GM23248 (cell line): ENCODE measurements at regions not wholly inside any gene's neighbourhood (a gene's known extent, or its start where the extent isn't known, plus 50 kb on each side); places are given as distances from the start of the nearest gene placed in this dataset.

Source experiments
- DNase-seq: peaks from one replicate; pipeline ENCODE4 v3.0.0-alpha.2; 2015
- H2AFZ ChIP-seq: fragments of 200-600 bp; sonication (generic); 2 replicates; pipeline ENCODE4 v1.6.1; 2016; ENCODE audit warnings: antibody characterized with exemption
- H3F3A ChIP-seq: fragments of 200-600 bp; sonication (generic); 2 replicates; pipeline ENCODE4 v1.6.1; 2016; ENCODE audit warnings: mild to moderate bottlenecking, antibody characterized with exemption, mixed run types; ENCODE audit not compliant: insufficient read depth
- H3K27ac ChIP-seq: fragments of 200-600 bp; sonication (generic); 2 replicates; pipeline ENCODE4 v1.5.1; 2016; ENCODE audit warnings: mild to moderate bottlenecking
- H3K27me3 ChIP-seq: fragments of 200-600 bp; sonication (generic); replicated peaks from 2 replicates; pipeline ENCODE4 v1.6.1; 2016; ENCODE audit warnings: mild to moderate bottlenecking; ENCODE audit not compliant: insufficient read depth
- H3K36me3 ChIP-seq: fragments of 200-600 bp; sonication (generic); 2 replicates; pipeline ENCODE4 v1.6.1; 2016; ENCODE audit warnings: low read depth, mild to moderate bottlenecking
- H3K4me1 ChIP-seq: fragments of 200-600 bp; sonication (generic); 2 replicates; pipeline ENCODE4 v1.6.1; 2016; ENCODE audit warnings: mild to moderate bottlenecking; ENCODE audit not compliant: insufficient read depth
- H3K4me2 ChIP-seq: fragments of 200-600 bp; sonication (generic); one replicate; pipeline ENCODE4 v1.6.1; 2016; ENCODE audit warnings: mild to moderate bottlenecking; ENCODE audit not compliant: unreplicated experiment
- H3K4me3 ChIP-seq: fragments of 200-600 bp; sonication (generic); 2 replicates; pipeline ENCODE4 v1.5.1; 2016; ENCODE audit warnings: mild to moderate bottlenecking
- H3K79me2 ChIP-seq: fragments of 200-600 bp; sonication (generic); 2 replicates; pipeline ENCODE4 v1.6.1; 2016; ENCODE audit warnings: mild to moderate bottlenecking; ENCODE audit not compliant: insufficient read depth
- H3K9ac ChIP-seq: fragments of 200-600 bp; sonication (generic); 2 replicates; pipeline ENCODE4 v1.6.1; 2016; ENCODE audit warnings: mild to moderate bottlenecking
- H3K9me2 ChIP-seq: fragments of 200-600 bp; sonication (generic); 2 replicates; pipeline ENCODE4 v1.6.1; 2016; ENCODE audit warnings: mixed run types, mild to moderate bottlenecking, moderate library complexity; ENCODE audit not compliant: insufficient read depth
- H3K9me3 ChIP-seq: fragments of 200-600 bp; sonication (generic); one replicate; pipeline ENCODE4 v1.6.1; 2017; ENCODE audit warnings: low read depth
- H4K20me1 ChIP-seq: fragments of 200-600 bp; sonication (generic); 2 replicates; pipeline ENCODE4 v1.6.0; 2016; ENCODE audit not compliant: insufficient read depth
- EZH2 ChIP-seq: fragments of 200-600 bp; sonication (generic); IDR thresholded peaks from 2 replicates; pipeline ENCODE4 v1.6.1; 2018; ENCODE audit warnings: antibody characterized with exemption, mild to moderate bottlenecking; ENCODE audit not compliant: insufficient read depth, poor library complexity, severe bottlenecking
- EZH2phosphoT487 ChIP-seq: fragments of 200-600 bp; sonication (generic); IDR thresholded peaks from 2 replicates; pipeline ENCODE4 v1.6.1; 2018; ENCODE audit warnings: antibody characterized with exemption, moderate library complexity, mild to moderate bottlenecking, low read depth; ENCODE audit not compliant: insufficient read depth
- WGBS, 2 experiments: methylation state at CpG; one replicate each; pipeline ENCODE4 v1.1.6; 2015 to 2017; ENCODE audit warnings: low lambda C conversion rate in 2 of 2, low coverage in 1 of 2; ENCODE audit errors: missing lambda C conversion rate in 2 of 2; 5-methylcytosine and 5-hydroxymethylcytosine counted together
- in situ Hi-C: fragments of 300-500 bp; cut with MboI; formaldehyde crosslinking; loops from 2 replicates; pipeline ENCODE4 v1.15.0; 2020

DNA sequence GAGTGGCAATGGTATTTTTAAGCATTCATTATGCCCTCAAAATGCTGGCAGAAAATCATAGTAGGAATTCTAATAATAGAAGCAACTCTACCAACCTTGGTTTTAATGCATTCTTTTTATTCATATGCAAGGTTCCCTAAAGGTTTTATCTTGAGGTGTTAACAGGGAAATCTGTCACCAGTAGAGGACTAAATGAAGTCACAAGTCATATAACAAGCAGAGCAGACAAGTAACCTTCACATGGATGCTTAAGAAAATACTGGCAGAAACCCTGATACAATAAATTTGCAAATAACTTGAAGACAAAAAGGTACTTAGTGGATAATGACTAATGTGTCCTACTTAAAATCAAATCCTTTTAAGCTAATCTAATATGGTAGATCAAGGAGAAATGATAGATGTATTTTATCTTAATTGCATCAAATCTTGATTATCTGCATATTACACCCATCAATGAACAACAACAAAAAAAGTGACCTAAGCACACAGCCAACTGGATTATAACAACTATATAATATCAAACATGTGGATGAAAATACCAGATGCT lies 73.3 kb downstream of the RFC3 start:
- H3K79me2 ChIP-seq = no peaks in the 10 kb centered on the region
- no peak for TF ChIP-seq EZH2
- TF ChIP-seq EZH2phosphoT487 = no peak
- H2AFZ ChIP-seq = no peak overlapping the region
- H3K27ac ChIP-seq = no peak overlapping the region
- no peak for DNase-seq
- no peak overlapping the region for H3K4me3 ChIP-seq
- H3K4me2 ChIP-seq = no peak overlapping the region
- no peaks in the 10 kb centered on the region for H3K36me3 ChIP-seq
- in situ Hi-C loops = no loop called here
- no peaks in the 10 kb centered on the region for H3F3A ChIP-seq
- no peaks in the 10 kb centered on the region for H4K20me1 ChIP-seq
- H3K9ac ChIP-seq = no peak overlapping the region
- no peaks in the 10 kb centered on the region for H3K9me3 ChIP-seq
- no peaks in the 10 kb centered on the region for H3K27me3 ChIP-seq
- no peaks in the 10 kb centered on the region for H3K4me1 ChIP-seq
- no peaks in the 10 kb centered on the region for H3K9me2 ChIP-seq

DNA sequence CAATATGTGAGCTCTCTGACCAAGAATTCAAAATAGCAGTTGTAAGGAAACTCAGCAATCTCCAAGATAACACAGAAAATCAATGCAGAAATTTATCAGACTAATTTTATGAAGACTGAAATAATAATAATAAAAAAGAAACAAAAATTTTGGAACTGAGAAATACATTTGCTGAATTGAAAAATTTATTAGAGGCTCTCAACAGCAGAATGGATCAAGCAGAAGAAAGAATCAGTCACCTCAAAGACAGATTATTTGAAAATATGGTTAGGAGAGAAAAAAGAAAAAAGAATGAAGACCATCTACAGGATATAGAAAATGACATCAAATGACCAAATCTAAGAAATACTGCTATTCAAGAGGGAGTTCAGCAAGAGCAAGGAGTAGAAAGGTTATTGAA lies 75.6 kb downstream of the RFC3 start:
- no peak for TF ChIP-seq EZH2phosphoT487
- TF ChIP-seq EZH2 = no peak
- in situ Hi-C loops = no loop called here

DNA sequence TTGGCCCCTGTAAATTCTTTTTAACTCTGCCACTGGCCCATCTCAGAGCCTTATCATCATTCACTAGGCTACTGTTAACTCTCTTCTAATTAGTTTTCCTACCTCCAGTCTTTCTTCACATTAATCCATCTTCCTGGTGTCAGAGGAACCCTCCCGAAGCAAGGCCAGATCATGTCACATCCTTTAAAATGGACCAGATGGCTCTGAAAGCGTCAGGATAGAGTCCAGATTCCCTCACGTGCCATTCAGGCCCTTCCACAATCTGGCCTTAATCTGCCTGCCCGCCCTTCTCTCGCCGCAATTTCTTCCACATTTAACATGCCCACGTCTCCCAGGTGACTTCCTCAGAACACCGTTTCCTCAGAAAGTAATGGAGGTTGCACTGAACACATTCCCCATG lies 86.5 kb downstream of the RFC3 start:
- in situ Hi-C loops = no loop called here
- H4K20me1 ChIP-seq = no peaks in the 10 kb centered on the region
- H3K9me2 ChIP-seq = no peaks in the 10 kb centered on the region
- H3K4me3 ChIP-seq = no peak overlapping the region
- H3K4me2 ChIP-seq = no peak overlapping the region
- no peaks in the 10 kb centered on the region for H3K4me1 ChIP-seq
- WGBS, 2 experiments = 60 to 65% methylated on average over 8 of the region's 8 CpGs
- no peaks in the 10 kb centered on the region for H3F3A ChIP-seq
- no peaks in the 10 kb centered on the region for H3K79me2 ChIP-seq
- no peaks in the 10 kb centered on the region for H3K9me3 ChIP-seq
- no peak overlapping the region for H3K27ac ChIP-seq
- H3K36me3 ChIP-seq = no peaks in the 10 kb centered on the region
- no peak for TF ChIP-seq EZH2phosphoT487
- H2AFZ ChIP-seq = no peak overlapping the region
- no peaks in the 10 kb centered on the region for H3K27me3 ChIP-seq
- DNase-seq = no peak
- no peak overlapping the region for H3K9ac ChIP-seq

More for the DNA sequence above, 75.6 kb downstream of the RFC3 start:
- no peak overlapping the region for H2AFZ ChIP-seq
- no peaks in the 10 kb centered on the region for H3K79me2 ChIP-seq
- H3K27ac ChIP-seq = no peak overlapping the region
- H4K20me1 ChIP-seq = no peaks in the 10 kb centered on the region
- no peaks in the 10 kb centered on the region for H3F3A ChIP-seq
- no peaks in the 10 kb centered on the region for H3K27me3 ChIP-seq
- H3K4me1 ChIP-seq = no peaks in the 10 kb centered on the region
- H3K9me2 ChIP-seq = no peaks in the 10 kb centered on the region
- no peak for DNase-seq
- no peaks in the 10 kb centered on the region for H3K36me3 ChIP-seq
- no peak overlapping the region for H3K9ac ChIP-seq
- H3K4me2 ChIP-seq = no peak overlapping the region
- H3K9me3 ChIP-seq = no peaks in the 10 kb centered on the region
- H3K4me3 ChIP-seq = no peak overlapping the region

DNA sequence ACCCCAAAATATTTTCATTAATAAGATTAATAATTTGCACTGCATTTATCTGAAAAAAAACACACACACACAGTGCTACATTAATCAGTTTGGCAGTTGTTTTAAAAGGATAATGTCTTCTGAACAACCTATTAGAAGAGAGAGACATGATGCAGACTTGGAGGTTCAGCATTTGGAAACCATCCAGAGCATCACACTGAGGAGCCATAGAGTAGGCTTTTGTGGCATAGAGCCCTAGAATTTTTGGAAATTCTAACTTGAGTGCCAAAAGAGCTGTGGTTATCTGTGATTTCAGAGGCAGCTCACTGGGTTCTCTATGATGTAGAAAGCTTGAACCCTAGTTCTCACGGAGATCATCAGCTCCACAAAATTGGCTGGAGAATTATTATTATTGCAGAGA lies 90.2 kb downstream of the RFC3 start:
- in situ Hi-C loops = no loop called here
- WGBS, 2 experiments = 87 to 100% methylated on average over 1 of the region's 1 CpG
- H3K4me2 ChIP-seq = no peak overlapping the region
- no peaks in the 10 kb centered on the region for H4K20me1 ChIP-seq
- no peak overlapping the region for H3K4me3 ChIP-seq
- H3K79me2 ChIP-seq = no peaks in the 10 kb centered on the region
- H2AFZ ChIP-seq = no peak overlapping the region
- no peak for DNase-seq
- H3K36me3 ChIP-seq = no peaks in the 10 kb centered on the region
- H3K27ac ChIP-seq = no peak overlapping the region
- H3K9me2 ChIP-seq = no peaks in the 10 kb centered on the region
- no peaks in the 10 kb centered on the region for H3F3A ChIP-seq
- TF ChIP-seq EZH2phosphoT487 (no peak), EZH2 (no peak)
- no peaks in the 10 kb centered on the region for H3K9me3 ChIP-seq
- H3K4me1 ChIP-seq = no peaks in the 10 kb centered on the region
- H3K9ac ChIP-seq = no peak overlapping the region
- H3K27me3 ChIP-seq = no peaks in the 10 kb centered on the region

DNA sequence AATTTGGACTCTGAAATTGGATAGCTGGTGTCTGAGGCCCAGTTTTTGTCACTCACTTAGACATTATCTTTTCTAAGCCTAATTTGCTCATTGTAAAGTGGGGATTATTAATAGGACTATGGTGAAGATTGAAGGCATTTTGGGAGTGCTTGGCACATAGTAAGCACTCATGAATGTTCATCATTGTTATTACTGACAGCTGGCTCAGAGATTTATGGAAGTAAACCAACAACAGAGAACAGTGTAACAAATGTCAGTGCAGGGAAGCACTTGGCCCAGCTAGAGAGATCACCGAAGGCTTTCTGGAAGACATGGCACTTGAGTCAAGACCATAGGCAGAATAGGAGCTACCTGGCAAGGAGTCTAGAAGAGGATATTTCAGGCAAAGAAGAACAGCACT lies 92.3 kb downstream of the RFC3 start:
- Histone ChIP-seq H3K4me2 (no peak overlapping the region), H3K27me3 (no peaks in the 10 kb centered on the region), H3F3A (no peaks in the 10 kb centered on the region), H3K9ac (no peak overlapping the region), H3K9me2 (no peaks in the 10 kb centered on the region), H4K20me1 (no peaks in the 10 kb centered on the region), H3K9me3 (no peaks in the 10 kb centered on the region), H3K4me3 (no peak overlapping the region), H2AFZ (no peak overlapping the region), H3K79me2 (no peaks in the 10 kb centered on the region), H3K36me3 (no peaks in the 10 kb centered on the region), H3K27ac (no peak overlapping the region), H3K4me1 (no peaks in the 10 kb centered on the region)
- DNase-seq = no peak
- in situ Hi-C loops = no loop called here
- WGBS, 2 experiments = 86 to 93% methylated on average over 1 of the region's 1 CpG
- TF ChIP-seq EZH2 (no peak), EZH2phosphoT487 (no peak)
